Hepatocyte (in vitro differentiated cells): ENCODE measurements at regions not wholly inside any gene's neighbourhood (a gene's known extent, or its start where the extent isn't known, plus 50 kb on each side); places are given as distances from the start of the nearest gene placed in this dataset.

Source experiments
- EZH2phosphoT487 ChIP-seq: fragments of 200-600 bp; sonication (generic); IDR thresholded peaks from one replicate; pipeline ENCODE4 v1.6.1; 2018; ENCODE audit warnings: antibody characterized with exemption, mild to moderate bottlenecking, low read depth, moderate library complexity; ENCODE audit not compliant: unreplicated experiment, severe bottlenecking
- TF ChIP-seq, protein P1 (sequence below): fragments of 200-600 bp; sonication (generic); IDR thresholded peaks from 2 replicates; pipeline ENCODE4 v1.5.1; 2016; ENCODE audit warnings: antibody characterized with exemption, mild to moderate bottlenecking; ENCODE audit not compliant: poor library complexity

- TF ChIP-seq EZH2phosphoT487: no peak
- TF ChIP-seq, protein P1, sequence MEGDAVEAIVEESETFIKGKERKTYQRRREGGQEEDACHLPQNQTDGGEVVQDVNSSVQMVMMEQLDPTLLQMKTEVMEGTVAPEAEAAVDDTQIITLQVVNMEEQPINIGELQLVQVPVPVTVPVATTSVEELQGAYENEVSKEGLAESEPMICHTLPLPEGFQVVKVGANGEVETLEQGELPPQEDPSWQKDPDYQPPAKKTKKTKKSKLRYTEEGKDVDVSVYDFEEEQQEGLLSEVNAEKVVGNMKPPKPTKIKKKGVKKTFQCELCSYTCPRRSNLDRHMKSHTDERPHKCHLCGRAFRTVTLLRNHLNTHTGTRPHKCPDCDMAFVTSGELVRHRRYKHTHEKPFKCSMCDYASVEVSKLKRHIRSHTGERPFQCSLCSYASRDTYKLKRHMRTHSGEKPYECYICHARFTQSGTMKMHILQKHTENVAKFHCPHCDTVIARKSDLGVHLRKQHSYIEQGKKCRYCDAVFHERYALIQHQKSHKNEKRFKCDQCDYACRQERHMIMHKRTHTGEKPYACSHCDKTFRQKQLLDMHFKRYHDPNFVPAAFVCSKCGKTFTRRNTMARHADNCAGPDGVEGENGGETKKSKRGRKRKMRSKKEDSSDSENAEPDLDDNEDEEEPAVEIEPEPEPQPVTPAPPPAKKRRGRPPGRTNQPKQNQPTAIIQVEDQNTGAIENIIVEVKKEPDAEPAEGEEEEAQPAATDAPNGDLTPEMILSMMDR: no peak
These were observed 371.1 kb downstream of the RAB38 start for GRCh38 chr11:87804176-87804575.
